ENCODE measurements at regions not wholly inside any gene's neighbourhood (a gene's known extent, or its start where the extent isn't known, plus 50 kb on each side); places are given as distances from the start of the nearest gene placed in this dataset.
A peak's percentile ranks its signal among the peaks of the same experiment; 100 is the strongest.

DNA sequence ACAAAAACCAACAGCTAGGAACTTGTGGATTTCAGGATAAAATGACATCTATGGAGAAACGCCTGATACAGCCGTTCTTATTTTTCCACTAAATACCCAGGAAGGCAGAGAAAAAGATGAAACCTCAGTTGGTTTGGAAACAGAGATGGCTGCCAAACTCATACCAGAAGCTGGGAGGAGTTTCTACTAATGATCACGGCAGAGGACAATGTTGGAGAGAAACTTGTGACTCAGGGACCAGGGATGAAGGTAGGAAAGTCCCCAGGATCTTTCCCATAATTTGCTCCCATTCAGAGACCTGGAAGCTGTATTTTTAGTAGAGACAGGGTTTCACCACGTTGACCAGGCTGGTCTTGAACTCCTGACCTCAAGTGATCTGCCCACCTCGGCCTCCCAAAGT, 187.1 kb upstream of the IER5L start:
- Histone ChIP-seq H3K4me3 (no peak overlapping the region), H3K9me3 (no peaks in the 10 kb centered on the region), H3K27ac (no peak overlapping the region), H3K36me3 (no peaks in the 10 kb centered on the region), H3K27me3 (replicated peaks; ENCODE audit: insufficient read depth) (no peaks in the 10 kb centered on the region), H3K4me1 (ENCODE audit: control insufficient read depth in 1 of 2, low read depth in 2 of 2) (no peaks in the 10 kb centered on the region)
- DNase-seq (ENCODE audit: low spot score) (no peak), ATAC-seq (ENCODE audit: insufficient number of reproducible peaks, low FRiP score, low read depth) (peak; percentile 39)
- TF ChIP-seq, protein P1, sequence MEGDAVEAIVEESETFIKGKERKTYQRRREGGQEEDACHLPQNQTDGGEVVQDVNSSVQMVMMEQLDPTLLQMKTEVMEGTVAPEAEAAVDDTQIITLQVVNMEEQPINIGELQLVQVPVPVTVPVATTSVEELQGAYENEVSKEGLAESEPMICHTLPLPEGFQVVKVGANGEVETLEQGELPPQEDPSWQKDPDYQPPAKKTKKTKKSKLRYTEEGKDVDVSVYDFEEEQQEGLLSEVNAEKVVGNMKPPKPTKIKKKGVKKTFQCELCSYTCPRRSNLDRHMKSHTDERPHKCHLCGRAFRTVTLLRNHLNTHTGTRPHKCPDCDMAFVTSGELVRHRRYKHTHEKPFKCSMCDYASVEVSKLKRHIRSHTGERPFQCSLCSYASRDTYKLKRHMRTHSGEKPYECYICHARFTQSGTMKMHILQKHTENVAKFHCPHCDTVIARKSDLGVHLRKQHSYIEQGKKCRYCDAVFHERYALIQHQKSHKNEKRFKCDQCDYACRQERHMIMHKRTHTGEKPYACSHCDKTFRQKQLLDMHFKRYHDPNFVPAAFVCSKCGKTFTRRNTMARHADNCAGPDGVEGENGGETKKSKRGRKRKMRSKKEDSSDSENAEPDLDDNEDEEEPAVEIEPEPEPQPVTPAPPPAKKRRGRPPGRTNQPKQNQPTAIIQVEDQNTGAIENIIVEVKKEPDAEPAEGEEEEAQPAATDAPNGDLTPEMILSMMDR (IDR thresholded peaks at IDR 0.05), result no peak

DNA sequence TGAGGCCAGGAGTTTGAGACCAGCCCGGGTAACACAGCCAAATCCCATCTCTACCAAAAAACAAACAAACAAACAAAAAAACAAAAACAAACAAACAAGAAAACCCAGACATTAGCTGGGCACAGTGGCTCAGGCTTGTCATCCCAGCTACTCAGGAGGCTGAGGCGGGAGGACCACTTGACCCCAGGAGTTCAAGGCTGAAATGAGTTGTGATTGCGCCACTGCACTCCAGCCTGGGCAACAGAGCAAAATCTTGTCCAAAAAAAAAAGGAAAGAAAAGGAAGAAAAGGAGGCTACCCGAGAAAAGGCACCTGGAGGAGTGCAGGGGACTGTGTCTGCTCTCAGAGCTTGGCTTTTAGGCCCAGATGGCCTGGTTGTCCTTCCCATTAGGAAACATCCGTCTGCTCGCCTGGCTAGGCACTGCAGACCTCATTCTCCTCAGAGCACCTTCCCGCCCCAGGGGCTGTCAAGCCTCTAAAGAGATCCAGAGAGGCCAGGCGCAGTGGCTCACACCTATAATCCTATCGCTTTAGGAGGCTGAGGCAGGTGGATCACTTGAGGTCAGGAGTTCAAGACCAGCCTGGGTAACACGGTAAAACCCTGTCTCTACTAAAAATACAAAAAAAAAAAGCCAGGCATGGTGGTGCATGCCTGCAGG, 185.3 kb upstream of the IER5L start:
- TF ChIP-seq, protein P1 (IDR thresholded peaks at IDR 0.05), result no peak
- no peaks in the 10 kb centered on the region for H3K36me3 ChIP-seq
- no peak for ATAC-seq (ENCODE audit: insufficient number of reproducible peaks, low FRiP score, low read depth)
- no peak for DNase-seq (ENCODE audit: low spot score)
- H3K27ac ChIP-seq, result no peak overlapping the region
- H3K4me1 ChIP-seq (ENCODE audit: control insufficient read depth in 1 of 2, low read depth in 2 of 2), result no peaks in the 10 kb centered on the region
- H3K9me3 ChIP-seq, result no peaks in the 10 kb centered on the region
- no peaks in the 10 kb centered on the region for H3K27me3 ChIP-seq (replicated peaks; ENCODE audit: insufficient read depth)
- H3K4me3 ChIP-seq, result no peak overlapping the region

DNA sequence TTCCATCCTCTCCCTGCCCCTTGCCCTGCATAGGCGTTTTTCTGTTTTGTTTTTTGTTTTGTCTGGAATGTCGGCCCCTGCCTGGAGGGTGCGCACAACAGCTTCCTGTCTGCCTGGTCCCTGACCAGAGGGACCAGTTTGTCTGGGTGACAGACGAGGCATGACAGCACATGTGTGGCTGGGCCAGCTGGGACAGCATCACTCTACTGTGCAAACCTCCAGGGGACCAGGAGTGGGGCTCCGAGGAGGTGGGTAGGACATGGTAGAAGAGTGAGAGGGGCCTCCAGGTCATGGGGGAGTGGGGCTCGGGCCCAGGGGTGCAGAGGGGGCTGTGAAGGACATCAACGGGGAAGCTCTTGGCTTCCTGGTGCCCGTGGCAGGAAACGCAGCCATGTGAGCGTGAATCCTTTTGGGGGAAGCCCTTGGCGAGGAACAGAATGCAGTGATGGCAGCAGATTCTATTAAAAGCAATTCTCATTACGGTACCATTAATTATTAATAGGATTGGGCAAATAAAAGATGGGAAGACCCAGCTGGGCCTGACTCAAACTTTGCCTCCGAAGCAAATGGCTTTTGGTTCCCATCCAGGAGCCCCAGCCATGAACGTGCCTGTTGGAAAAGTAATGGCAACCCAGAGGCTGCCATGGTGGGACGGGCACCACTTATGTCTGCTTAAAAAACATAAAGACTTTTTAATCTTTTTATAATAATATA, 184.4 kb upstream of the IER5L start:
- no peaks in the 10 kb centered on the region for H3K9me3 ChIP-seq
- H3K27ac ChIP-seq, result no peak overlapping the region
- DNase-seq (ENCODE audit: low spot score) (no peak), ATAC-seq (ENCODE audit: insufficient number of reproducible peaks, low FRiP score, low read depth) (no peak)
- H3K4me3 ChIP-seq, result no peak overlapping the region
- no peaks in the 10 kb centered on the region for H3K27me3 ChIP-seq (replicated peaks; ENCODE audit: insufficient read depth)
- H3K36me3 ChIP-seq, result no peaks in the 10 kb centered on the region
- no peaks in the 10 kb centered on the region for H3K4me1 ChIP-seq (ENCODE audit: control insufficient read depth in 1 of 2, low read depth in 2 of 2)
- TF ChIP-seq, protein P1 (IDR thresholded peaks at IDR 0.05), result no peak

DNA sequence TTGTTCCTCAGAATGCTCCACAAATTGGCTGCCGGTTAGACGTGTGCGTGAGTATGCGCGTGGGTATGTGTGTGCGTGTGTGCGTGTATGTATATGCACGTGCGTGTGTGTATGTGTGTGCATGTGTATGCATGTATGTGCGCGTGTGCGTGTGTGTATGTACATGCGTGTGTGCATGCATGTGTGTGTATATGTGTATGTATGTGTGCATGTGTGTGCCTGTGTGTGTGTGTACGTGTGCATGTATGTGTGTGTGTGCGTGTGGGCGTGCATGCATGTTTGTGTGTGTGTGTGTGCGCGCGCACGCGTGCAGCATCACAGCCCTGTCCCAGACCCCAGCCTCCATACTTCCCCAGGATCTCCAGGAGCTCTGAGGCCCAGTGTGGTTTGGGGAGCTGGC, 183.1 kb upstream of the IER5L start:
- DNase-seq (ENCODE audit: low spot score), result no peak
- Histone ChIP-seq H3K4me3 (no peak overlapping the region), H3K36me3 (no peaks in the 10 kb centered on the region), H3K27me3 (replicated peaks; ENCODE audit: insufficient read depth) (no peaks in the 10 kb centered on the region), H3K4me1 (ENCODE audit: control insufficient read depth in 1 of 2, low read depth in 2 of 2) (no peaks in the 10 kb centered on the region), H3K9me3 (no peaks in the 10 kb centered on the region), H3K27ac (no peak overlapping the region)
- ATAC-seq (ENCODE audit: insufficient number of reproducible peaks, low FRiP score, low read depth), result no peak
- TF ChIP-seq, protein P1 (IDR thresholded peaks at IDR 0.05), result no peak

DNA sequence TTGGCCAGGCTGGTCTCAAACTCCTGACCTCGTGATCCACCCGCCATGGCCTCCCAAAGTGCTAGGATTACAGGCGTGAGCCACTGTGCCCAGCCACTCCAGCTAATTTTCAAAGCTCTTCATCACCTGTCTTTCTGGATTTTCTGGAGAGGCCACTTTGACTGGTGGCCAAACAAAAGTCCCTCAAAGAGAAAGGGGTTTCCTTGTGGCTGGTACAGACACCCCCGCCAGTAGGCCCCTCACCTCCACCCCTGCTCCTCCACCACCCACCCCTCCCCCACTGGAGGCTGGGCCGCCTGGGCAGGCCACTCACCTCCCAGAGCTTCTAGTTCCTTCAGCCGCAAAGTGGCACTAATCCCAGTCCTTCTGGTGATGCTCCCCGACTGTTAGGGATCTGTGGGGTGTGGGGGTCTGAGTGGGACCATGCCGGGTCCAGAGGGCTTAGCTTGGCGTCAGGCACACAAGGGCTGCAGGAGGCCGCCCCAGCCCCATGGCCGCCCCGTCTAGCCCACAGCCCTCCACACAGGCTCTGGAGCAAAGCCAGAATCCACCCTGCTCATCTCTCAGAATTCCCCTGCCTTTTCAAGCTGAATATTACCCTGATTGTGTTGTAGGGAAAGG, 182.0 kb upstream of the IER5L start:
- Histone ChIP-seq H3K4me3 (no peak overlapping the region), H3K4me1 (ENCODE audit: control insufficient read depth in 1 of 2, low read depth in 2 of 2) (no peaks in the 10 kb centered on the region), H3K36me3 (no peaks in the 10 kb centered on the region), H3K27ac (no peak overlapping the region), H3K27me3 (replicated peaks; ENCODE audit: insufficient read depth) (no peaks in the 10 kb centered on the region), H3K9me3 (peaks cover 10% of the 10 kb centered on the region)
- ATAC-seq (ENCODE audit: insufficient number of reproducible peaks, low FRiP score, low read depth) (no peak), DNase-seq (ENCODE audit: low spot score) (no peak)
- TF ChIP-seq, protein P1 (IDR thresholded peaks at IDR 0.05), result no peak
